Esophagus squamous epithelium (tissue), 5 donors: ENCODE measurements at regions not wholly inside any gene's neighbourhood (a gene's known extent, or its start where the extent isn't known, plus 50 kb on each side); places are given as distances from the start of the nearest gene placed in this dataset.
A peak's percentile ranks its signal among the peaks of the same experiment; 100 is the strongest.

ENCODE experiments used
- DNase-seq: peaks from one replicate; lab custom pipeline; 2025; lab: John Stamatoyannopoulos, UW
- H3K27ac ChIP-seq, 4 donors: fragments of 200-600 bp; sonication (generic); one replicate each; pipeline ENCODE4 v1.5.1; 2016 to 2019; ENCODE audit warnings: mild to moderate bottlenecking in 1 of 4
- H3K27me3 ChIP-seq, 4 donors: fragments of 200-600 bp; sonication (generic); 1 replicate in 3 of 4; 2 replicates in 1 of 4; pipeline versions ENCODE4 v1.5.1 to v1.6.0; 2017 to 2021; ENCODE audit warnings: antibody characterized with exemption in 1 of 4
- H3K36me3 ChIP-seq, 3 donors: fragments of 200-600 bp; sonication (generic); one replicate each; pipeline ENCODE4 v1.5.1; 2016 to 2019
- H3K4me1 ChIP-seq, 3 donors: fragments of 200-600 bp; sonication (generic); one replicate each; pipeline ENCODE4 v1.5.1; 2017 to 2019
- H3K4me3 ChIP-seq, 4 donors: fragments of 200-600 bp; sonication (generic); 1 replicate in 3 of 4; 2 replicates in 1 of 4; pipeline ENCODE4 v1.5.1; 2016 to 2019; ENCODE audit warnings: mild to moderate bottlenecking in 2 of 4, moderate library complexity in 1 of 4
- H3K9me3 ChIP-seq, 3 donors: fragments of 200-600 bp; sonication (generic); one replicate each; pipeline ENCODE4 v1.5.1; 2016 to 2019
- POLR2A ChIP-seq, 4 donors: fragments of 450-650 bp; IDR thresholded peaks; one replicate each; pipeline ENCODE4 v1.6.1; 2017; ENCODE audit warnings: antibody characterized with exemption in 4 of 4, mild to moderate bottlenecking in 4 of 4, moderate library complexity in 3 of 4
- WGBS, 2 donors: methylation state at CpG; one replicate each; pipeline ENCODE4 v1.1.5; 2018; 5-methylcytosine and 5-hydroxymethylcytosine counted together
- intact Hi-C: fragments of 100-400 bp; cut with DNase I; formaldehyde crosslinking; loops from one replicate; pipeline ENCODE4 v1.15.0; 2022
- TF ChIP-seq, protein P1 (sequence below), 6 experiments: fragments of 450-650 bp in 4 of 6; fragments of 200-600 bp in 2 of 6; sonication (generic) in 2 of 6; IDR thresholded peaks; one replicate each; pipeline ENCODE4 v1.5.1; 2016 to 2019; ENCODE audit warnings: antibody characterized with exemption in 6 of 6, mild to moderate bottlenecking in 4 of 6, moderate library complexity in 4 of 6
- donor health status: DM: yes; HTN: yes; CAD: no.

DNA sequence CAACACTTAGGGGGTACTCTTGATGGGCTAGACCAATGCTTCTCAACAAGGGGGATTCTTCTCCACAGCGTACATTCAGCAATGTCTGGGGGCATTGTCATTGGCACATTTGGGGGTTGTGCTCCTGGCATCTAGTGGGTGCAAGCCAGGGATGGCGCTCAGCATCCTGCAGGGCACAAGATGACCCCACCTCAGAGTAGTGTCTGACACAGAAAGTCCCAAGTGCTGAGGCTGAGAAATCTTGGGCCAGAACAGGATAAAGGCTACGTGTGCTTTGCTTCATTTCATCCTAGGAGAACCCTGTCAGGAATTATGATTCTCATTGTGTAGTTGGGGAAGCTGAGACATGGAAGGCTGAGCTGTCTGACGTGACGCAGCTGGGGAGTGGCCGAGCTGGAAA is 298.6 kb downstream of the CDH26 start:
- H3K4me1 ChIP-seq: no peaks in the 10 kb centered on the region
- WGBS, 2 donors: 71 to 82% methylated on average over 4 to 5 of the region's 6 CpGs

GRCh38 chr20:60257671-60258070 is 299.4 kb downstream of the CDH26 start:
- H3K4me1 ChIP-seq: no peaks in the 10 kb centered on the region
- H3K4me3 ChIP-seq: no peak overlapping the region
- DNase-seq: no peak
- intact Hi-C loops: no loop called here
- 41 to 76% methylated on average over 2 to 3 of the region's 3 CpGs for WGBS, 2 donors
- no peak for TF ChIP-seq POLR2A (IDR thresholded peaks at IDR 0.05)
- TF ChIP-seq, protein P1, sequence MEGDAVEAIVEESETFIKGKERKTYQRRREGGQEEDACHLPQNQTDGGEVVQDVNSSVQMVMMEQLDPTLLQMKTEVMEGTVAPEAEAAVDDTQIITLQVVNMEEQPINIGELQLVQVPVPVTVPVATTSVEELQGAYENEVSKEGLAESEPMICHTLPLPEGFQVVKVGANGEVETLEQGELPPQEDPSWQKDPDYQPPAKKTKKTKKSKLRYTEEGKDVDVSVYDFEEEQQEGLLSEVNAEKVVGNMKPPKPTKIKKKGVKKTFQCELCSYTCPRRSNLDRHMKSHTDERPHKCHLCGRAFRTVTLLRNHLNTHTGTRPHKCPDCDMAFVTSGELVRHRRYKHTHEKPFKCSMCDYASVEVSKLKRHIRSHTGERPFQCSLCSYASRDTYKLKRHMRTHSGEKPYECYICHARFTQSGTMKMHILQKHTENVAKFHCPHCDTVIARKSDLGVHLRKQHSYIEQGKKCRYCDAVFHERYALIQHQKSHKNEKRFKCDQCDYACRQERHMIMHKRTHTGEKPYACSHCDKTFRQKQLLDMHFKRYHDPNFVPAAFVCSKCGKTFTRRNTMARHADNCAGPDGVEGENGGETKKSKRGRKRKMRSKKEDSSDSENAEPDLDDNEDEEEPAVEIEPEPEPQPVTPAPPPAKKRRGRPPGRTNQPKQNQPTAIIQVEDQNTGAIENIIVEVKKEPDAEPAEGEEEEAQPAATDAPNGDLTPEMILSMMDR (IDR thresholded peaks at IDR 0.05): no peak
- peaks cover 0 to 8% (median 0%) of the 10 kb centered on the region in 4 donors for H3K27me3 ChIP-seq
- no peaks in the 10 kb centered on the region for H3K36me3 ChIP-seq
- no peak overlapping the region for H3K27ac ChIP-seq
- no peaks in the 10 kb centered on the region for H3K9me3 ChIP-seq

More for the DNA sequence above, 298.6 kb downstream of the CDH26 start:
- H3K4me3 ChIP-seq: no peak overlapping the region
- no peaks in the 10 kb centered on the region for H3K36me3 ChIP-seq
- no peaks in the 10 kb centered on the region for H3K9me3 ChIP-seq
- DNase-seq: no peak
- TF ChIP-seq, protein P1 (IDR thresholded peaks at IDR 0.05): no peak
- no peak for TF ChIP-seq POLR2A (IDR thresholded peaks at IDR 0.05)
- H3K27ac ChIP-seq: no peak overlapping the region
- peaks cover 0 to 8% (median 0%) of the 10 kb centered on the region in 4 donors for H3K27me3 ChIP-seq
- intact Hi-C loops: no loop called here

DNA sequence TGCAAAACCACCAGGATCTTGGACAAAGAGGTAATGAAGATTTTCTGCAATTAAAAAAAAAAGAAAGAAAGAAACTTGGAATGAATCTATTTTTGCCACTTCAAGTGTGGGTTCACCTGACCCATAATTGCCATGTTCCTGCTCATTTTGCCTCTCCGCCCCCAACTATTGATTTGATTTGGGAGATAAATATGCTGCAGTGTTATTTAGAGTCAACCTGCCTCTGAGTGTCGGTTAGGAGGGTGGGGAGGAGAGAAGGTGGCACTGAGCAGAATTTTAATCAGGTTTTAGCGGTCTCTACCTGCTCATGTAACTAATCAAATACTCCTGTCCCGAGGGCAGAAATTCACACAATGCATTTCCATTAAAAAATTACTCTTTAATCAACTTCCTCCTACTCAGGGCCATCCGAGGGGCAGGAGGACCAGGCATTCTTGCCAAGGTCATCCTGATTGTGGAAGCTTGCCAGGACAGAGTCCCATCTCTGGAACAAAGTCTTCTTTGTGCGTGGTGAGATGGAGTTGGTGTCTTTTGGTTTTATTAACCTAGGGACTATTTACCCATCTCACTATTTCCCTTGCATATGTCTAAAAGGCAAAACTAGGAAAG is 300.1 kb downstream of the CDH26 start:
- intact Hi-C loops: no loop called here

GRCh38 chr20:60261333-60261732 is 303.1 kb downstream of the CDH26 start:
- Histone ChIP-seq H3K27ac (no peak overlapping the region), H3K4me3 (no peak overlapping the region), H3K36me3 (no peaks in the 10 kb centered on the region), H3K27me3 (peaks cover 0 to 14% (median 0%) of the 10 kb centered on the region in 4 donors), H3K4me1 (no peaks in the 10 kb centered on the region), H3K9me3 (no peaks in the 10 kb centered on the region)
- TF ChIP-seq POLR2A (IDR thresholded peaks at IDR 0.05): no peak
- TF ChIP-seq, protein P1 (IDR thresholded peaks at IDR 0.05): no peak
- intact Hi-C loops: no loop called here
- no peak for DNase-seq
- 45 to 58% methylated on average over 3 to 4 of the region's 4 CpGs for WGBS, 2 donors

More for the DNA sequence above, 300.1 kb downstream of the CDH26 start:
- TF ChIP-seq, protein P1 (IDR thresholded peaks at IDR 0.05): no peak
- TF ChIP-seq POLR2A (IDR thresholded peaks at IDR 0.05): no peak
- no peaks in the 10 kb centered on the region for H3K9me3 ChIP-seq
- no peak for DNase-seq
- no peaks in the 10 kb centered on the region for H3K4me1 ChIP-seq
- 54 to 60% methylated on average over 6 of the region's 6 CpGs for WGBS, 2 donors
- no peak overlapping the region for H3K4me3 ChIP-seq
- H3K27ac ChIP-seq: no peak overlapping the region
- no peaks in the 10 kb centered on the region for H3K36me3 ChIP-seq
- peaks cover 0 to 8% (median 0%) of the 10 kb centered on the region in 4 donors for H3K27me3 ChIP-seq

- intact Hi-C loops: no loop called here
- Histone ChIP-seq H3K4me3 (no peak overlapping the region), H3K36me3 (no peaks in the 10 kb centered on the region), H3K27me3 (peaks cover 0 to 21% (median 0%) of the 10 kb centered on the region in 4 donors), H3K9me3 (no peaks in the 10 kb centered on the region), H3K27ac (no peak overlapping the region), H3K4me1 (no peaks in the 10 kb centered on the region)
- DNase-seq: no peak
- 6 to 13% methylated on average over 1 to 4 of the region's 4 CpGs for WGBS, 2 donors
- TF ChIP-seq POLR2A (IDR thresholded peaks at IDR 0.05): no peak
- TF ChIP-seq, protein P1 (IDR thresholded peaks at IDR 0.05): peak in 5 of 6 experiments; percentile 40 to 59 (median 48)
These were observed 304.9 kb downstream of the CDH26 start for GRCh38 chr20:60262967-60263603.
